ENCODE measurements at regions not wholly inside any gene's neighbourhood (a gene's known extent, or its start where the extent isn't known, plus 50 kb on each side); places are given as distances from the start of the nearest gene placed in this dataset.

GRCh38 chr19:33948651-33949335 lies 152.1 kb downstream of the KCTD15 start:
- TF ChIP-seq EP300 (IDR thresholded peaks at IDR 0.05) (no peak), POLR2A (IDR thresholded peaks at IDR 0.05) (no peak)
